GM19324 (cell line): ENCODE measurements at regions not wholly inside any gene's neighbourhood (a gene's known extent, or its start where the extent isn't known, plus 50 kb on each side); places are given as distances from the start of the nearest gene placed in this dataset.
"Not testable (repeated sequence)": the region's sequence is repeated elsewhere in the genome, so short reads cannot be mapped to it uniquely, and the experiment has no call there.

Source experiments
- ATAC-seq: cut with Tn5 transposase; IDR thresholded peaks from one replicate; pipeline ENCODE4 v1.9.1; 2021; ENCODE audit warnings: mild to moderate bottlenecking, moderate library complexity; ENCODE audit not compliant: unreplicated experiment, low FRiP score

DNA sequence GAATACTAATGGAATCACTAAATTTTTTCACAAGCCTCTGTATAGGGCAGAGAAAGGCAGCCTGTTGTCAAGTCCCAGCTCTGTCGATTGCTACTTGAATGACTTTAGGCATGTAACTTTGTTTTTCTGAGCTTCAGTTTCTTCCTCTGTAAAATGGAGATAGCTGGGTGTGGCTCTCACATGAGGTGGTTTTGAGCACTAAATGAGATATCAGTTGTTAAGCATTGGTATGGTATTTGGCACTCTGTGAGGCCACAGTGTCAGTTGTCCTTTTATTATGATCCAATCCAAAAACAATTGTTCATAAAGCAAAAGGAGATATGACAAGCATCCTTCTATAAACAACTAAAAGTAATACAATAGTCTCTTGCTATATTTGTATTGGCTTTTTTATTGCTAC lies 120.6 kb downstream of the DUSP6 start:
- no peak for ATAC-seq

DNA sequence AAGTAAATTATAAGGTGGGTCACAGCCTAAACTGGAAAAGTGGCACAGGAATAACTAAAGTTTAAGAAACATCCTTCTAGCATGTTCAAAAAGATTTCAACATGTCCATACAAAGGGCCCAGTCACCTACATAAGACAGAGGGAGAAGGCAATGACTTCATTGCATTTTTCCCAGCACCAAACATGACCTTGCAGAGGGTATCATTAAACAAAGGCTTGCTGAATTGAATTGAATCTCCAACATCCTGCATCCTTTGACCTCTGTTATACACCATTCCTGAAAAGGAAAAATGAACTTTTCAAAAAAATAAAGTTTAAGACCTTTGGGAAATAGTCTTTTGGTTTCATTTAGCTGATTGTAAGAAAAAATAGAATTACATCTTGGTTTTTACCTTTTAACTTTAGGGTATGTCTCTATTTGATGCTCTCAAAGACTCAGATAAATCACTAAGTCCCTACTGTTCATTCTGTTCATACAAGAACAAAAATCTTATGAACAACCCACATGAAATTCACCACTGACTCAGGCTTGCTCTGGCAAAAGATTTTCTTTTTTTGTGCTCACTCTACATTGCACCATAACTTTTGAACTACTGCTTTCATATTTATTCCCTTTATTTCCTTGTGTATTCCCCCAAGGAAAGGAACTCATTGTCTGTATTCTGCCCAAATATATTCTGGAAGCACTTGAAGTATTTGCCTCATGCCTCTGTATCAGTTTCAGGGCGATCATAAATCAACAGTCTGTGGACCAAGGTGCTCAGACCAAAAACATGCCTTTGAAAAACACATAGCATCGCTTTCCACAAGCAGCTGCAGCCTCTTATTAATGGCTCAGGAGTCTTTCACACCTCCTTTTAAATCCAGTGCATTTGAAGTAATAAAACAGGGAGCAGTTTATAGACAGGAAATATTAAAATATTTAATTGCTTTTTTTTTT lies 121.7 kb downstream of the DUSP6 start:
- no peak for ATAC-seq

DNA sequence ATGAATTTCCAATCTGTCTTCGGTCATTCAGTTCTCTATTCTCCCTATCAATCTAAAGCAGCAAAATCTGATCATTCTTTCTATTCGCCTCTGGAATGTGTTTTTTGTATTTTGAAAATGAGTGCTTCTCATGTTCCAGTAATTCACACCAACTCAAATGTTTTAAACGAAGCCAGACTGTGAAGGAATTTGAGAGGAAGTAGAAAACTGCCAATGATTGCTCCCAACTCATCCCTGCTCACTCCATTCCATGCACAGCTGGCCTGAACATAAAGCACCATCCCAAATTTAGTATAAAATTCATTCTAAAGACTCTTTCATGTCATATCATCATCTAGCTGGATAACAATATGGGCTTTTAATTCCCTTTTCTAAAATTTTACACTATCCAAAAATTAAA lies 123.8 kb downstream of the DUSP6 start:
- no peak for ATAC-seq

DNA sequence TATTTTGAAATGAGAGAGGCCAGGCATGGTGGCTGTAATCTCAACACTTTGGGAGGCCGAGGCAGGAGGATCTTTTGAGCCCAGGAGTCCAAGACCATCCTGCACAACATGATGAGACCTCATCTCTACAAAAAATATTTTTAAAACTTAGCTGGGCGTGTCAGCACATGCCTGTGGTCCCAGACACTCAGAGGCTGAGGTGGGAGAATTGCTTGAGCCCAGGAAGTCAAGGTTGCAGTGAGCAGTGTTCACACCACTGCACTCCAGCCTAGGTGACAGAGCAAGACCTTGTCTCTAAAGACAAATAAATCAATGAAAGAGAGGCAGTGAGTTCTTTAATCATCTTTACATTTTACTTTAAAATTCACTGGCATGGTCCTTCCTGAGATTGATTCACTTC lies 124.5 kb downstream of the DUSP6 start:
- no peak for ATAC-seq

- no peak for ATAC-seq
Observed at GRCh38 chr12:89225808-89226411, 126.4 kb downstream of the DUSP6 start.

DNA sequence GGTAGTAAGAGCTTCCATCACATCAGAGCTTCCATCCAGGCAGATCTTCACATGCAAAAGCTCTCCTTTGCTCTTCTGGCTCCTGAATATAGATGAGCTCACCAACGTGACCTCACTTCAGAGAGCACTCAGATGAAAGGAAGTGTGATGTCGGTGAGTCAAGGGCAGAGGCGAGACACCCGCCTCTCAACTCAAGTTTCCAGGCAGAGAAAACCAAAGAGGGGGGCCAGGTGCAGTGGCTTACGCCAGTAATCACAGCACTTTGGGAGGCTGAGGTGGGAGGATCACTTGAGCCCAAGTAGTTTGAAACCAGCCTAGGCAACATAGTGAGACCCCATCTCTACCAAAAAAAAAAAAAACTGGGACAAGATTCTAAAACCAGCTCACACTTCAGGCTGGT lies 126.9 kb downstream of the DUSP6 start:
- ATAC-seq: no peak

GRCh38 chr12:89222580-89222979 lies 129.7 kb downstream of the DUSP6 start:
- not testable (repeated sequence) for ATAC-seq

DNA sequence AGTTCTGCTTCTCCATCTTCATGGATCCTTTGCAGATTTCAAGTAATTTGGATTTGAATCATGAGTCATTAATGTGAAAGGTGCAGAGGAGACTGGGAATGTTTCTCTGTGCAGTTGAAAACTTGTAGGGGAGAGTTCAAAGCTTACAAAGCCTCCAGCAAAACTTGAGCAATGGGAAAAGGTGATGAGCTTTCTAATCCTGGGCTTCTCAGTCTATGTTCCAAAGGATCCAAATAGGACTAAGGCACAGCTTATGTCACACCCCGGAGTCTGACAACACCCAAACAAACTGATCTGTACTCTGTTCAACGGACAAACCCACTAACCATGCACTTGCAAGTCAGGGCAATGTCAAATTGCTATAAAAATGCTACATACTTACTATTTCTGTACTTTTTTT lies 134.8 kb downstream of the DUSP6 start:
- no peak for ATAC-seq

GRCh38 chr12:89216211-89216952 lies 135.9 kb downstream of the DUSP6 start:
- ATAC-seq: no peak

GRCh38 chr12:89215196-89215595 lies 137.1 kb downstream of the DUSP6 start:
- no peak for ATAC-seq

GRCh38 chr12:89213747-89214146 lies 138.6 kb downstream of the DUSP6 start:
- ATAC-seq: no peak

- ATAC-seq: no peak
Observed at GRCh38 chr12:89213139-89213538, 139.2 kb downstream of the DUSP6 start.

- ATAC-seq: no peak
Observed at GRCh38 chr12:89212339-89212771, 139.9 kb downstream of the DUSP6 start.

DNA sequence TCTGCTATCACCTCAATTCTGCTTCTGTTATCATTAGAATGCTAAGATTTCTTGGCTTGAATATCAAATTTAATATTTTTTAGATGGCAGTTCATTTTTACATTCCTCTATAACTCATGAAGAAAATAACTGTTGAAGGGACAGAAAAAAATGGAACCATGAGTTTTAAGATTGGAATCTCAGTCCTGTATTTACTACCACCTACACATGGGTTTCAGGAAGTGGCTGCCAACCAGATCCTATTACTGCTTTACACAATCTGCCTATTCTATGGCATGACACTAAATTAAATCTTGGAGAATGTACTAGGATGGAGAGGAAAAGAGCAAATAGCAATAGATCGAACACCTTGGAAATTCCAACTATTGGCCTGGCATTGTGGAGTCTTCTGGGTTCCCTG lies 140.8 kb downstream of the DUSP6 start:
- ATAC-seq: no peak

DNA sequence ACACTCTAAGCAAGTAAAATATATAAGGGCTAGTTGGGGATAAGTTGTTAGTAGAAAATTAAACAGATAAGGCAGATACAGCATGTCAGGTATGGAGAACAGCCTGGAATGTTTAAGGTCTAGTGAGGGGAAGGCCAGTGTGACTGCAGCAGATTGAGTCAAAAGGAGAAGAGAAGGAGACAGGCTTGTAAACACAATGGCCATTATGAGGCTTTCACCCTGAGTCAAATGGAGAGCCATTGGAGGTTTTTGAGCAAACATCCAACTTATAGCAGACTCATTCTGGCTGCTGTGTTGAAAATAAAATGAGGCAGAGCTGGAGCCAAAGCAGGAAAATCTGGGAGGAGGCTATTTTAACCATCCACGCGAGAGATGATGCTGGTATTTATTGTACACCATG lies 142.0 kb downstream of the DUSP6 start:
- ATAC-seq: no peak

GRCh38 chr12:89208661-89209096 lies 143.6 kb downstream of the DUSP6 start:
- ATAC-seq: no peak

DNA sequence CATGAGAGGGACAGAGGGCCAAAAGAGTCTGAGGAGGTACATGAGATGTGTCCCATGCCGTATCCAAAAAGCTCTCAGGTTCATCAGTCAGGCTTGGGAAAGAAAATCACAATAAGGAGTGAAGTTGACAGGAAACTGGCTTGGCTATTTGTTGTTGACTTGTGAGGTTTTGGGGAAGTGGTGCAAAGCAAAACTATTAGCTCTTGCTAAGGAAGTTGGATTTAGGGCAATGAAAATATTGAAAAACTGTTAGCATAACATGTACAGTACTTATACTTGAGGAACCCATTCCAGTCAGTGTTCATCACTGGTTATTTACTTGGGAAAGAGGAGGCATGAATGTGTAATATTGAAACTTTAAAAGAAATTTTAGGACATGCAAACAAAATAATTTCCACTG lies 145.9 kb downstream of the DUSP6 start:
- ATAC-seq: no peak

DNA sequence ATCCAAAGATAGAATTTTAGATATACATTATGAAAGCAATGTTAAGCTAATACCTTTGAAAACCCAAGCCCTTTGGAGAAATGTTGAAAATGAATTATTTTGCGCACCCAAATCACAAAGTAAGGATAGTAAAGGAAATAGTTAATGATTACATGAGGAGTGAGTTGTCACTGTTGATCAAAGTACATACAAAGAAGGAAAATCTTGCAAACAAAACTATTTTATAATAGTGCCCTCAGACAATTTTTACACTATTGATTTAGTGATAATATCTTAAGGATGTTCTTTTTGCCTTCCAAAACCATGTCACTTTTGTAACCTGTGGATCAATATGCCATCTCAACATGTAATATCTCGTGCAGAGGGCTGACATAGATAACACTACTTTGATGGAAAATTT lies 146.8 kb downstream of the DUSP6 start:
- no peak for ATAC-seq

DNA sequence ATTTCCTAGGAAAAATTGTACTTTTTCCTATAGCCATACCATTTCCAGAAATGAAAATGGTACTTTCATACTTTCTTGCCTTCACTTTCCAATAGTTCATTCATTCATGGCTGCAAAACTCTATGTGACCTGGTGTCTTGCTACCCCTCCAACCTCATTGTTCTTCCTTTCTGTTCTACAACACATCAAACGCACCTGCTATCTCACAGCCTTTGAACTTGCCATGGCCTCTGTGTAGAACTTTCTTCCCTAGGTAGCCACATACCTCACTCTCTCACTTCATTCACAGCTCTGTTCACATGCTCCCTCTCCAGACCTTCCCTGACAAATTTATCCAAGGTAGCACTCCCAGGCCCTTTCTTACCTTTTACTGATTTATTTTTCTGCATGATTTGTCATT lies 149.2 kb downstream of the DUSP6 start:
- no peak for ATAC-seq

- no peak for ATAC-seq
Observed at GRCh38 chr12:89200217-89200616, 152.1 kb downstream of the DUSP6 start.

DNA sequence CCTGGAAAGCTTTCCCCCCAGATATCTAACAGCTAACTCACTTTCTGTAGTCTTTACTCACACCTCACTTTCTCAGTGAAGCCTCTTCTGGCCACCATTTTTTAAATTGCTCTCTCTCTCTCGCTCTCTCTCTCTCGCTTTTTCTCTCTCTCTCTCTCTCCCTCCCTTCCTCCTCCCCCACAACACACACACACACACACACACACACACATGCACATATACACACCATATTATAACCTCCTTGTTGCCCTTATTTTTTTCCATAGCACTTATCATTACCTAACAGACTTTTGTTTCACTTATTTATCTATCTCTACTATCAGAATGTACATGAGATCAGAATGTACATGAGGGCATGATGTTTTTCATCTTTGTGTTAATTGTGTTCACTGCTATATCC lies 156.8 kb downstream of the DUSP6 start:
- no peak for ATAC-seq
